ENCODE measurements at regions not wholly inside any gene's neighbourhood (a gene's known extent, or its start where the extent isn't known, plus 50 kb on each side); places are given as distances from the start of the nearest gene placed in this dataset.
A peak's percentile ranks its signal among the peaks of the same experiment; 100 is the strongest.

GRCh38 chr22:48832592-48832991 lies 995.1 kb downstream of the BRD1 start:
- DNase-seq: no peak
- 91 to 96% (median 92%) methylated on average over 4 of the region's 4 CpGs for WGBS, 4 donors

GRCh38 chr22:48829908-48830307 lies 997.8 kb downstream of the BRD1 start:
- intact Hi-C loops (cut with DNase I): no loop called here
- Histone ChIP-seq H3K36me3 (no peaks in the 10 kb centered on the region), H3K27me3 (peaks cover 0 to 26% (median 0%) of the 10 kb centered on the region in 9 donors), H3K4me1 (no peaks in the 10 kb centered on the region), H3K27ac (no peak overlapping the region), H3K4me3 (no peak overlapping the region), H3K9me3 (peaks cover 0 to 26% (median 10%) of the 10 kb centered on the region in 12 donors)
- DNase-seq: no peak
- TF ChIP-seq POLR2A (IDR thresholded peaks at IDR 0.05) (no peak), CTCF (IDR thresholded peaks at IDR 0.05) (no peak)
- ATAC-seq: no peak
- WGBS, 4 donors: 84 to 92% (median 85%) methylated on average over 6 of the region's 6 CpGs

More at GRCh38 chr22:48832592-48832991, 995.1 kb downstream of the BRD1 start:
- Histone ChIP-seq H3K27me3 (peaks cover 0 to 12% (median 0%) of the 10 kb centered on the region in 9 donors), H3K27ac (no peak overlapping the region), H3K36me3 (no peaks in the 10 kb centered on the region), H3K4me3 (no peak overlapping the region), H3K9me3 (peaks cover 0 to 26% (median 10%) of the 10 kb centered on the region in 12 donors), H3K4me1 (no peaks in the 10 kb centered on the region)
- TF ChIP-seq CTCF (IDR thresholded peaks at IDR 0.05) (no peak), POLR2A (IDR thresholded peaks at IDR 0.05) (no peak)
- intact Hi-C loops (cut with DNase I): no loop called here
- no peak for ATAC-seq

DNA sequence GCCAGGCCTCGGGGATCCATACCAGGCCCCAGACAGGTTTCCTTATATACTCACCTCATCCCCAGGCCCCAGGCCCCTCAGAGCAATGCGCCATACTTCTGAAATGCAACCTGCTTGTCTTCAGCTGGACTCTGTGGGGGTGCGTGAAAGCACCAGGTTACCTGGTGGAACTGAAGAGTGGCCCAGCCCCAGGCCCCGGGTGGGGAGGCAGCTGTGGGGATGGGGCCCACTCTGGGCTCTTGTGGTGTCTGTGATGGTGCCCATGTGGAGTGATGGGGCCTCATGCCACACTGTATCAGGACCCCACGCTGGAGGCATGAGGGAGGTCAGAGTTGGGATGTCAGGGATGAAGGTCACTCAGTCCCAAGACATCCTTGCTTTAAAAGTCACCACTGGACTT lies 999.0 kb downstream of the BRD1 start:
- H3K36me3 ChIP-seq: no peaks in the 10 kb centered on the region
- H3K27ac ChIP-seq: no peak overlapping the region
- intact Hi-C loops (cut with DNase I): no loop called here
- H3K4me1 ChIP-seq: no peaks in the 10 kb centered on the region
- TF ChIP-seq POLR2A (IDR thresholded peaks at IDR 0.05) (no peak), CTCF (IDR thresholded peaks at IDR 0.05) (no peak)
- no peak for ATAC-seq
- peaks cover 0 to 26% (median 10%) of the 10 kb centered on the region in 12 donors for H3K9me3 ChIP-seq
- peak in 1 of 5 donors; percentile 51 for DNase-seq
- WGBS, 4 donors: 70 to 78% (median 74%) methylated on average over 4 to 5 of the region's 5 CpGs
- peaks cover 0 to 29% (median 0%) of the 10 kb centered on the region in 9 donors for H3K27me3 ChIP-seq
- no peak overlapping the region for H3K4me3 ChIP-seq

GRCh38 chr22:48827904-48828555 lies 999.6 kb downstream of the BRD1 start:
- peaks cover 0 to 29% (median 0%) of the 10 kb centered on the region in 9 donors for H3K27me3 ChIP-seq
- no peak overlapping the region for H3K4me3 ChIP-seq
- ATAC-seq (no peak), DNase-seq (peak in 1 of 5 donors; percentile 24)
- intact Hi-C loops (cut with DNase I): no loop called here
- no peak for TF ChIP-seq CTCF (IDR thresholded peaks at IDR 0.05)
- no peak for TF ChIP-seq POLR2A (IDR thresholded peaks at IDR 0.05)
- H3K27ac ChIP-seq: no peak overlapping the region
- 51 to 64% (median 56%) methylated on average over 11 to 18 of the region's 18 CpGs for WGBS, 4 donors
- H3K4me1 ChIP-seq: no peaks in the 10 kb centered on the region
- H3K36me3 ChIP-seq: no peaks in the 10 kb centered on the region
- peaks cover 0 to 23% (median 10%) of the 10 kb centered on the region in 12 donors for H3K9me3 ChIP-seq

Measured in heart left ventricle (tissue), 16 donors.